Activated CD4-positive, alpha-beta memory T cell treated with anti-CD3 and anti-CD28 coated beads for 36 hours (primary cell): ENCODE measurements at regions not wholly inside any gene's neighbourhood (a gene's known extent, or its start where the extent isn't known, plus 50 kb on each side); places are given as distances from the start of the nearest gene placed in this dataset.

Source experiments
- CTCF ChIA-PET: fragments of 350-600 bp; sonication (Branson Sonifier 250); formaldehyde crosslinking; loops from one replicate; lab custom pipeline; 2021; ENCODE audit warnings: antibody characterized with exemption, inconsistent platforms; lab: Charles Lee
- POLR2A ChIA-PET: fragments of 350-600 bp; sonication (Branson Sonifier 250); formaldehyde crosslinking; loops from one replicate; lab custom pipeline; 2021; ENCODE audit warnings: antibody characterized with exemption; lab: Charles Lee
- DNase-seq: peaks from one replicate; pipeline ENCODE4 v3.0.0-alpha.2; 2020
- H3K27ac Mint-ChIP-seq: one replicate; pipeline ENCODE4 v1.8.0; 2021; ENCODE audit warnings: mixed read lengths
- H3K27me3 Mint-ChIP-seq: one replicate; pipeline ENCODE4 v1.8.0; 2021; ENCODE audit warnings: mixed read lengths
- H3K36me3 Mint-ChIP-seq: one replicate; pipeline ENCODE4 v1.8.0; 2021; ENCODE audit warnings: mixed read lengths
- H3K4me1 Mint-ChIP-seq: one replicate; pipeline ENCODE4 v1.8.0; 2021; ENCODE audit warnings: low read depth, mixed read lengths
- H3K4me3 Mint-ChIP-seq: one replicate; pipeline ENCODE4 v1.8.0; 2021; ENCODE audit warnings: mild to moderate bottlenecking, mixed read lengths
- H3K9me3 Mint-ChIP-seq: one replicate; pipeline ENCODE4 v1.8.0; 2021; ENCODE audit warnings: mixed read lengths
- intact Hi-C: fragments of 100-400 bp; cut with micrococcal nuclease; formaldehyde crosslinking; loops from one replicate; pipeline ENCODE4 v1.15.1; 2023

DNA sequence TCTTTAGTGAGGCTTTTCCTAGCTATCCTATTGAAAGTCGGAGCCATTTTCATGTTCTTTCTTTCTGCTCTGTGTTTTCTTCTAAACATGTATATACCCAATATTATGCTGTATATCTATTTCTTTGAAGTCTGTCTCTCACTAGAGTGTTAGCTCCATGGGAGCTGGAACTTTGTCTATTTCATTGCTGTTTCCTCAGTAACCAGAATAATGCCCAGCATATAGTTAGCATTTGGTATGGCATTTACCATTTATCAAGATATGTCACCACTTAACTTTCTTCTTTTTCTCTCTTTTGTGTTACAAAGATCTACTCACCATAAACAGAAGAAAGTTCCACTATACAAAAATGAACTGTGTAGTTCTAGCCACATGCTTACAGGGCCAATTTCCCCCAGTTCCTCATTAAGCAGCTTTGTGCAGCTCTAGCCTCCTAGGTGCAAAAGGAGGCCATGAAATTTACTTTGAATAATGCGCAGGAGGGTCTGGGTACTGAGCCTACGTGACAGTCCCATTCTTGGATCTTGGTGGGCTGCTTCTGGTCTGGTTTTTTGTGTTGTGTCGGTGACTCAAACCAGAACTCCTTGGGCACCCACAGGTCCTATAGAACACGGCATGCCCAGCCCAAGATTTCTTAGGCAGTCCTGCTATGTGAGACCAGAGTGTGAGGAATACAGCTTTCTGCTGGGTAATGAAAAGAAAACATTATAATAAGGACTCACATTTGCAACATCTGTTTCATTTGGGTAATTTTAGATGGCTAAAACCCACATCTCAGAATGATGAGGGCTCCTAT lies 302.3 kb upstream of the IGFBP7 start:
- POLR2A ChIA-PET, result no interaction called here
- Mint-ChIP-seq H3K27ac (no peak overlapping the region), H3K4me3 (no peak overlapping the region), H3K9me3 (no peaks in the 10 kb centered on the region), H3K4me1 (no peaks in the 10 kb centered on the region), H3K36me3 (no peaks in the 10 kb centered on the region), H3K27me3 (no peaks in the 10 kb centered on the region)
- DNase-seq, result no peak
- CTCF ChIA-PET, result interaction anchor here (1.2 kb wide), 1 partner anchor 249 kb away, joined by 3 read pairs; no protein-coding TSS in a partner anchor
- intact Hi-C loops, result no loop called here

- H3K27me3 Mint-ChIP-seq, result no peaks in the 10 kb centered on the region
- ChIA-PET CTCF (no interaction called here), POLR2A (no interaction called here)
- no peaks in the 10 kb centered on the region for H3K9me3 Mint-ChIP-seq
- intact Hi-C loops, result no loop called here
- no peaks in the 10 kb centered on the region for H3K36me3 Mint-ChIP-seq
- H3K4me1 Mint-ChIP-seq, result no peaks in the 10 kb centered on the region
- H3K4me3 Mint-ChIP-seq, result no peak overlapping the region
- H3K27ac Mint-ChIP-seq, result no peak overlapping the region
- no peak for DNase-seq
Measured at GRCh38 chr4:57410331-57411052, 300.3 kb upstream of the IGFBP7 start.

GRCh38 chr4:57405359-57405758 lies 295.2 kb upstream of the IGFBP7 start:
- Mint-ChIP-seq H3K27me3 (no peaks in the 10 kb centered on the region), H3K4me1 (no peaks in the 10 kb centered on the region), H3K4me3 (no peak overlapping the region), H3K9me3 (no peaks in the 10 kb centered on the region), H3K36me3 (no peaks in the 10 kb centered on the region), H3K27ac (no peak overlapping the region)
- POLR2A ChIA-PET, result no interaction called here
- no peak for DNase-seq
- CTCF ChIA-PET, result no interaction called here
- intact Hi-C loops, result no loop called here

DNA sequence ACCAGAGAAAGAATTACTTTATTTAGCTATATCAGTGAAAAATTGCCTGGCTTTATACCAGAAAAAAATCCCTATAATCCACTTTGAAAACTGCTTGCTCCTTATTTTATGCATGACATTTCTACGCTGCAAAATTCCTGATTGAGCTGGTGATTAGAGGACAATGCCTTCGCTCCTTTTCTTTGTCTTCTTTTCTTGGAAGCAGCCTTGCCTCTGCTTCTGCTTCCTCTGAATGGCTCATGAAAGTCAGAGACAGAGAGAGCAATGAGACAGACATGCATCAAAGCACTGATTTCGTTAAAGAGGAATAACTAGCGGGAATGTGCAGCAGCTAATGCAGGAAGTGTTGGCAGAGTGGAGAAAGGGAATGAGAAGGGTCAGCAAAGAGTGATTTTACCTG lies 294.3 kb upstream of the IGFBP7 start:
- intact Hi-C loops, result no loop called here
- H3K27ac Mint-ChIP-seq, result no peak overlapping the region
- no peaks in the 10 kb centered on the region for H3K4me1 Mint-ChIP-seq
- H3K4me3 Mint-ChIP-seq, result no peak overlapping the region
- H3K36me3 Mint-ChIP-seq, result no peaks in the 10 kb centered on the region
- H3K9me3 Mint-ChIP-seq, result no peaks in the 10 kb centered on the region
- no peaks in the 10 kb centered on the region for H3K27me3 Mint-ChIP-seq
- CTCF ChIA-PET, result no interaction called here
- no peak for DNase-seq
- POLR2A ChIA-PET, result no interaction called here

DNA sequence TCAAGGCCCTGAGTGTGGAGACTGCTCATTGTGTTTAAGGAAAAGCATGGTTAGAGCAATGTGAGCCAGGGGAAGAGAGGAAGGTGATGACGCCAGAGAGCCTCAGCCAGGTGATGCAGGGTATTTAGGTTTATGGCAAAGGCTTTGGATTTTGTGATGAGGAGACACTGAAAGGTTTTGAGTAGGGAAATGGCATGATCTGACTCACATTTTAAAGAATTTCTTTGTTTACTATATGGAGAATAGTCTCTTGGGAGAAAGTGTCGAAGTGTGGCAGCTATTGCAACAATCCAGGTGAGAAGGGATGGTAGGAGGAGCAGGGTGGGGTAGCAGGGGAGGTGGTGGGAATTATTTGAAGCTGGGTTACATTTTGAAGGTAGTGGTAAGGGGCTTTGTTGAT lies 293.4 kb upstream of the IGFBP7 start:
- no peak overlapping the region for H3K4me3 Mint-ChIP-seq
- no peaks in the 10 kb centered on the region for H3K4me1 Mint-ChIP-seq
- H3K27me3 Mint-ChIP-seq, result no peaks in the 10 kb centered on the region
- ChIA-PET POLR2A (no interaction called here), CTCF (no interaction called here)
- intact Hi-C loops, result no loop called here
- H3K36me3 Mint-ChIP-seq, result no peaks in the 10 kb centered on the region
- no peak for DNase-seq
- H3K27ac Mint-ChIP-seq, result no peak overlapping the region
- H3K9me3 Mint-ChIP-seq, result no peaks in the 10 kb centered on the region

DNA sequence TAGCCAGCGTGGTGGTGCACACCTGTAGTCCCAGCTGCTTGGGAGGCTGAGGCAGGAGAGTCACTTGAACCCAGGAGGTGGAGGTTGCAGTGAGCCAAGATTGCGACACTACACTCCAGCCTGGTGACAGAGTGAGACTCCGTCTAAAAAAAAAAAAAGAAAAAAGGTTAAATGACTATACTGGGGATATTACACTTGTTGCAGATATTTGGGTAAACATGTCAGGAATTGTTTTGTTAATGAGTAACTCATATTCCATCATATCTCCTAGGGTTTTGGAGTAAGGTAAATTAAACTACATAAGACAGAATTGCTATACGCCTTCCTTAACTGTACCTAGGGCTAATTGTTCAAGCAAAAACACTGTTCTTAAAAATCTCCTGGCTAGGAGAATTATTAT lies 291.4 kb upstream of the IGFBP7 start:
- Mint-ChIP-seq H3K27ac (no peak overlapping the region), H3K36me3 (no peaks in the 10 kb centered on the region), H3K27me3 (no peaks in the 10 kb centered on the region), H3K4me1 (no peaks in the 10 kb centered on the region), H3K4me3 (no peak overlapping the region), H3K9me3 (no peaks in the 10 kb centered on the region)
- intact Hi-C loops, result no loop called here
- no peak for DNase-seq
- POLR2A ChIA-PET, result no interaction called here
- CTCF ChIA-PET, result no interaction called here

DNA sequence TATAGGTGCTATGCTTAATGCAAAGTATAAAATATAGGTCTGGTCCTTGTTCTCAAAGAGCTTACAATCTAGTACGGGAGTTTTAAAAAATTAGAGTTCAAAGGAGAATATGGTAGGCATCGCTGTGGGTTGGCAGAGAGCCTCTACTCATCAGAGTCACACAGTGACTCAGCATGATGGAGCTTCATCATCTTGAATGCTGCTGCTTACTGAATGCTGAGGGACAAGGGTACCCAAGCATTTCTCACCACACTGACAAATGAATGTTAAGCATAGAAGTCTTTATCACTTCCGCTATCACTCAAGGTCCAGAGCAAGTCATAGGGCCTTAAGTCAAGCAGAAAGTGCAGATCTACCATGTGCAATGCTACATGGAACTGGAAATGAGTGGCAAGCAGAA lies 268.6 kb upstream of the IGFBP7 start:
- H3K9me3 Mint-ChIP-seq, result no peaks in the 10 kb centered on the region
- H3K4me3 Mint-ChIP-seq, result no peak overlapping the region
- ChIA-PET CTCF (interaction anchor here (0.6 to 1.0 kb wide), 2 partner anchors 216 to 1013 kb away, joined by 3 read pairs; no protein-coding TSS in a partner anchor), POLR2A (no interaction called here)
- no peaks in the 10 kb centered on the region for H3K36me3 Mint-ChIP-seq
- no peaks in the 10 kb centered on the region for H3K27me3 Mint-ChIP-seq
- intact Hi-C loops, result no loop called here
- H3K4me1 Mint-ChIP-seq, result no peaks in the 10 kb centered on the region
- H3K27ac Mint-ChIP-seq, result no peak overlapping the region
- DNase-seq, result no peak

DNA sequence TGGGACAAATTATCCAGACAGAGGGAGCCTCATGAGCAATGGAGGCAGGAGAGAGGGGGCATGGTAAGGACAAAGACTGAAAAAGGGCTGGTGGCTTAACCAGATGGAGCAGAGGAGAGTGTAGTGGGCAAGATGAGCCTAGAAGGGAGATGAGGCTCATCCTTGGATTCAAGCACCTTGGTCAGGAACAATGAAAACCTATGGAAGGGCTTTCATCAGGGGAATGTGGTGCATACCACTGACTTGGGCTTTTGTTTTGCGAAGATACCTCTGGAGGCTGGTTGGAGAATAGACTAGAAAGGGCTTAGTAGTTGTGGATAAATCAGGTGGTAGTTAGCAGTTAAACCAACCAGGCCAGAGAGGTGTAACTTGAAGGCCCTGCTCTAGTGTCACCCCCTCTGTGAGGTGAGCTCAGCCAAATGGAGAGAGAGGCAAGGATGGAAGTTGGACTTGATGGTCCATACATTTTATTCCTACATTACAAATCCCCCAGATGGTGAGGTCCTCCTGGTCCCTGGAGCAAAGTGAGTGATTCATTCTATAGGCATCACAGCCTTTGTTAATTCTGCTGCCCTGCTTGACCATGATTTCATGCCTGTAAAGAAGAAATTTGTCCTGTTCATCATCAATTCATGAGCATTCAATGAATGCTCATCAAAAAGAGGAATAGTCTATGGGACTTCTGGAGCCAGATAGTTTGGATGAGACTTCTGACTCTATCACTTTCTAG lies 264.8 kb upstream of the IGFBP7 start:
- Mint-ChIP-seq H3K27ac (no peak overlapping the region), H3K36me3 (no peaks in the 10 kb centered on the region), H3K9me3 (no peaks in the 10 kb centered on the region), H3K4me3 (no peak overlapping the region), H3K4me1 (no peaks in the 10 kb centered on the region), H3K27me3 (no peaks in the 10 kb centered on the region)
- DNase-seq, result no peak
- intact Hi-C loops, result no loop called here
- POLR2A ChIA-PET, result no interaction called here
- CTCF ChIA-PET, result no interaction called here

DNA sequence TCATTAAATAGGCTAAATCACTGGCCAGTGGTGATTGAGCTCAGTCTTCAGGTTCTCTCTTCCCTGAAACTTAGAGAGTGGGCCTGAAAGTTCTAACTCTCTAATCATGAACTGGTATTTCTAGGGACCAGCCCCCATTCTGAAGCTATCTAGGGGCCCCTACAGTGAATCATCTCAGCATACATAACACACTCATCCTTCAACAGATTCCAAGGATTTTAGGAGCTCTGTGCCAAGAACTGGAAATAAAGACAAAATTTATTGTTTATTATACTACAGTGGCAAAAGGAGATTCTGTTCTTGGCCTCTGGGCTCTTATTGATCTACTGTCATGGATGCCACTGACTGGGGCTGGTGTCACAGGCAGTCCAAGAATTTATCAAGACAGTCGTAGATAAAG lies 263.8 kb upstream of the IGFBP7 start:
- no peak overlapping the region for H3K4me3 Mint-ChIP-seq
- CTCF ChIA-PET, result no interaction called here
- no peak for DNase-seq
- H3K27me3 Mint-ChIP-seq, result no peaks in the 10 kb centered on the region
- no peaks in the 10 kb centered on the region for H3K9me3 Mint-ChIP-seq
- no peaks in the 10 kb centered on the region for H3K4me1 Mint-ChIP-seq
- H3K36me3 Mint-ChIP-seq, result no peaks in the 10 kb centered on the region
- H3K27ac Mint-ChIP-seq, result no peak overlapping the region
- intact Hi-C loops, result no loop called here
- POLR2A ChIA-PET, result no interaction called here

GRCh38 chr4:57371671-57372070 lies 261.5 kb upstream of the IGFBP7 start:
- Mint-ChIP-seq H3K4me3 (no peak overlapping the region), H3K9me3 (no peaks in the 10 kb centered on the region), H3K27me3 (no peaks in the 10 kb centered on the region), H3K4me1 (no peaks in the 10 kb centered on the region), H3K36me3 (no peaks in the 10 kb centered on the region), H3K27ac (no peak overlapping the region)
- intact Hi-C loops, result no loop called here
- no peak for DNase-seq
- ChIA-PET CTCF (interaction anchor here (1.0 kb wide), 1 partner anchor 207 kb away, joined by 3 read pairs; no protein-coding TSS in a partner anchor), POLR2A (no interaction called here)

GRCh38 chr4:57370691-57371090 lies 260.5 kb upstream of the IGFBP7 start:
- no peaks in the 10 kb centered on the region for H3K36me3 Mint-ChIP-seq
- H3K27ac Mint-ChIP-seq, result no peak overlapping the region
- ChIA-PET CTCF (no interaction called here), POLR2A (no interaction called here)
- intact Hi-C loops, result no loop called here
- DNase-seq, result no peak
- H3K27me3 Mint-ChIP-seq, result no peaks in the 10 kb centered on the region
- H3K4me1 Mint-ChIP-seq, result no peaks in the 10 kb centered on the region
- no peaks in the 10 kb centered on the region for H3K9me3 Mint-ChIP-seq
- H3K4me3 Mint-ChIP-seq, result no peak overlapping the region

DNA sequence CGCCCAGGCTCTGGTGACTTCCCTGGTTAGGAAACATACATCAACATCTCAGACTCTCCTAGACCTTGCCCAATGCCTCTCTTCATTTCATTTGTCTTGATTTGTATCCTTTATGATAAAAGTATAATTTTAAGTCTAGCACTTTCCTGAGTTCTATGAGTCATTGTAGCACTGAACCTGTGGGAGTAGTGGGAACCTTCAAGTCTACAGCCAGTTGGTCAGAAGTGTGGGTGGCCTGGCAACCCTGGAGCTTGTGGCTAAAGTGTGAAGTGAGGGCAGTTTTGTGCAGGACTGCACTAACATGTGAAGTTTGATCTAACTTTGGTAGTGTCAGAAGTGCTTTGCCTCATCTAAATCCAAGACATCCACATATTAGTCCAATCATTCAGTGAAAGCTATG lies 259.3 kb upstream of the IGFBP7 start:
- intact Hi-C loops, result no loop called here
- Mint-ChIP-seq H3K36me3 (no peaks in the 10 kb centered on the region), H3K27ac (no peak overlapping the region), H3K27me3 (no peaks in the 10 kb centered on the region), H3K4me3 (no peak overlapping the region), H3K4me1 (no peaks in the 10 kb centered on the region), H3K9me3 (no peaks in the 10 kb centered on the region)
- ChIA-PET POLR2A (no interaction called here), CTCF (no interaction called here)
- no peak for DNase-seq
